Natural killer cell (primary cell): ENCODE measurements at regions not wholly inside any gene's neighbourhood (a gene's known extent, or its start where the extent isn't known, plus 50 kb on each side); places are given as distances from the start of the nearest gene placed in this dataset.

ENCODE experiments used
- ATAC-seq, 3 donors: fragments of 150-1000 bp in 2 of 3; fragments of 200-7000 bp in 1 of 3; cut with Tn5 transposase; 1 replicate in 1 of 3; 2 replicates in 2 of 3; pipeline ENCODE4 v1.10.0; 2021; ENCODE audit warnings: mild to moderate bottlenecking in 2 of 3, moderate library complexity in 2 of 3
- DNase-seq, 2 donors: peaks; one replicate each; pipeline versions ENCODE4 v3.0.0 to v3.0.0-alpha.2; 2013 to 2021; ENCODE audit warnings: mixed read lengths in 1 of 2
- H3K27ac ChIP-seq: one replicate; pipeline ENCODE4 v1.5.1; 2013; ENCODE audit warnings: mild to moderate bottlenecking, low read length
- H3K27me3 ChIP-seq: one replicate; pipeline ENCODE4 v1.6.1; 2013; ENCODE audit warnings: low read length; ENCODE audit not compliant: control insufficient read depth, insufficient read depth
- H3K36me3 ChIP-seq: one replicate; pipeline ENCODE4 v1.6.1; 2013; ENCODE audit warnings: low read length; ENCODE audit not compliant: control insufficient read depth, insufficient read depth
- H3K4me1 ChIP-seq: one replicate; pipeline ENCODE4 v1.6.1; 2013; ENCODE audit warnings: low read length; ENCODE audit not compliant: control insufficient read depth, insufficient read depth
- H3K4me3 ChIP-seq: one replicate; pipeline ENCODE4 v1.5.1; 2013; ENCODE audit warnings: low read length
- H3K9me3 ChIP-seq: one replicate; pipeline ENCODE4 v1.6.1; 2013; ENCODE audit warnings: low read length; ENCODE audit not compliant: control insufficient read depth, insufficient read depth
- H3K27ac Mint-ChIP-seq, 2 donors: one replicate each; pipeline ENCODE4 v1.8.0; 2022; ENCODE audit warnings: mild to moderate bottlenecking in 2 of 2, mixed read lengths in 2 of 2, moderate library complexity in 1 of 2
- H3K27me3 Mint-ChIP-seq, 2 donors: one replicate each; pipeline ENCODE4 v1.8.0; 2022; ENCODE audit warnings: low read depth in 2 of 2, mixed read lengths in 2 of 2
- H3K36me3 Mint-ChIP-seq: one replicate; pipeline ENCODE4 v1.8.0; 2022; ENCODE audit warnings: mixed read lengths
- H3K4me1 Mint-ChIP-seq, 2 donors: one replicate each; pipeline ENCODE4 v1.8.0; 2022; ENCODE audit warnings: mixed read lengths in 2 of 2
- H3K4me3 Mint-ChIP-seq: one replicate; pipeline ENCODE4 v1.8.0; 2022; ENCODE audit warnings: mild to moderate bottlenecking, moderate library complexity, mixed read lengths
- H3K9me3 Mint-ChIP-seq, 2 donors: one replicate each; pipeline ENCODE4 v1.8.0; 2022; ENCODE audit warnings: mixed read lengths in 2 of 2
- WGBS: methylation state at CpG from one replicate; pipeline ENCODE4 v1.1.7; 2013; ENCODE audit warnings: missing lambda C conversion rate; ENCODE audit not compliant: insufficient coverage; 5-methylcytosine and 5-hydroxymethylcytosine counted together
- intact Hi-C: fragments of 100-400 bp; cut with micrococcal nuclease; formaldehyde crosslinking; loops from one replicate; pipeline ENCODE4 v1.14.2; 2022
- TF ChIP-seq, protein P1 (sequence below): fragments of 200-600 bp; IDR thresholded peaks from one replicate; pipeline ENCODE4 v1.8.0; 2022; ENCODE audit warnings: antibody characterized with exemption

GRCh38 chr6:22471746-22472145, 97.6 kb upstream of the HDGFL1 start:
- TF ChIP-seq, protein P1, sequence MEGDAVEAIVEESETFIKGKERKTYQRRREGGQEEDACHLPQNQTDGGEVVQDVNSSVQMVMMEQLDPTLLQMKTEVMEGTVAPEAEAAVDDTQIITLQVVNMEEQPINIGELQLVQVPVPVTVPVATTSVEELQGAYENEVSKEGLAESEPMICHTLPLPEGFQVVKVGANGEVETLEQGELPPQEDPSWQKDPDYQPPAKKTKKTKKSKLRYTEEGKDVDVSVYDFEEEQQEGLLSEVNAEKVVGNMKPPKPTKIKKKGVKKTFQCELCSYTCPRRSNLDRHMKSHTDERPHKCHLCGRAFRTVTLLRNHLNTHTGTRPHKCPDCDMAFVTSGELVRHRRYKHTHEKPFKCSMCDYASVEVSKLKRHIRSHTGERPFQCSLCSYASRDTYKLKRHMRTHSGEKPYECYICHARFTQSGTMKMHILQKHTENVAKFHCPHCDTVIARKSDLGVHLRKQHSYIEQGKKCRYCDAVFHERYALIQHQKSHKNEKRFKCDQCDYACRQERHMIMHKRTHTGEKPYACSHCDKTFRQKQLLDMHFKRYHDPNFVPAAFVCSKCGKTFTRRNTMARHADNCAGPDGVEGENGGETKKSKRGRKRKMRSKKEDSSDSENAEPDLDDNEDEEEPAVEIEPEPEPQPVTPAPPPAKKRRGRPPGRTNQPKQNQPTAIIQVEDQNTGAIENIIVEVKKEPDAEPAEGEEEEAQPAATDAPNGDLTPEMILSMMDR: no peak
- H3K27ac Mint-ChIP-seq: no peak overlapping the region
- H3K27me3 ChIP-seq: no peaks in the 10 kb centered on the region
- no peak overlapping the region for H3K27ac ChIP-seq
- peaks cover 10 to 18% of the 10 kb centered on the region in 2 donors for H3K9me3 Mint-ChIP-seq
- H3K4me1 ChIP-seq: no peaks in the 10 kb centered on the region
- ATAC-seq (no peak), DNase-seq (no peak)
- no peak overlapping the region for H3K4me3 Mint-ChIP-seq
- no peaks in the 10 kb centered on the region for H3K9me3 ChIP-seq
- H3K4me1 Mint-ChIP-seq: no peaks in the 10 kb centered on the region
- intact Hi-C loops: no loop called here
- H3K27me3 Mint-ChIP-seq: no peaks in the 10 kb centered on the region
- no peaks in the 10 kb centered on the region for H3K36me3 ChIP-seq
- H3K4me3 ChIP-seq: no peak overlapping the region
- no peaks in the 10 kb centered on the region for H3K36me3 Mint-ChIP-seq
- WGBS: 83% methylated on average over 4 of the region's 4 CpGs

GRCh38 chr6:22473991-22474682, 95.2 kb upstream of the HDGFL1 start:
- Histone ChIP-seq H3K27me3 (no peaks in the 10 kb centered on the region), H3K27ac (no peak overlapping the region), H3K36me3 (no peaks in the 10 kb centered on the region), H3K9me3 (no peaks in the 10 kb centered on the region), H3K4me1 (no peaks in the 10 kb centered on the region), H3K4me3 (no peak overlapping the region)
- Mint-ChIP-seq H3K27ac (no peak overlapping the region), H3K9me3 (peaks cover 5 to 12% of the 10 kb centered on the region in 2 donors), H3K36me3 (no peaks in the 10 kb centered on the region), H3K4me3 (no peak overlapping the region), H3K4me1 (no peaks in the 10 kb centered on the region), H3K27me3 (no peaks in the 10 kb centered on the region)
- TF ChIP-seq, protein P1: no peak
- ATAC-seq (no peak), DNase-seq (no peak)
- WGBS: 67% methylated on average over 6 of the region's 7 CpGs
- intact Hi-C loops: no loop called here

GRCh38 chr6:22476811-22477390, 92.5 kb upstream of the HDGFL1 start:
- WGBS: 40% methylated on average over 4 of the region's 4 CpGs
- ATAC-seq (no peak), DNase-seq (no peak)
- H3K9me3 Mint-ChIP-seq: peaks cover 9 to 12% of the 10 kb centered on the region in 2 donors
- peaks cover 7% of the 10 kb centered on the region for H3K36me3 Mint-ChIP-seq
- H3K27me3 ChIP-seq: no peaks in the 10 kb centered on the region
- H3K4me3 ChIP-seq: no peak overlapping the region
- H3K4me1 Mint-ChIP-seq: no peaks in the 10 kb centered on the region
- H3K27ac Mint-ChIP-seq: no peak overlapping the region
- H3K36me3 ChIP-seq: no peaks in the 10 kb centered on the region
- no peak overlapping the region for H3K4me3 Mint-ChIP-seq
- H3K9me3 ChIP-seq: no peaks in the 10 kb centered on the region
- intact Hi-C loops: no loop called here
- no peak overlapping the region for H3K27ac ChIP-seq
- TF ChIP-seq, protein P1: no peak
- no peaks in the 10 kb centered on the region for H3K4me1 ChIP-seq
- no peaks in the 10 kb centered on the region for H3K27me3 Mint-ChIP-seq

DNA sequence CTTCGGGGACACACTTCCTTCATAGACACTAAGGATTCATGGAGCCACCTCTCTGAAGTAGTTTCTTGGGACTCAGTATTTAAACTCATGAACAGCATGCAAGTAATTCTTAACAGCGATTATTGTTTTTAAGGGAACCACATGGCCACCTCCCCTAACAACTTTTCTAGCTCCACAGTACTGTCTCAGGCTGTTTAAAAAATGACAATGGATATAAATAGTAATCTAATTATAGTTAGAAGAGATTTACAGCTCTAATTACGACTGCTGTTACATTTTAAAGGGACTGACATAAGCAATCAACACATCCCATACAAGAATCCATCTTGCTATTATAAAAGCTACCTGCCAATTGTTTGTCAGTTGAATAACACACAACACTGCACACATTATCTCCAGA, 72.1 kb upstream of the HDGFL1 start:
- WGBS: 81% methylated on average over 2 of the region's 3 CpGs
- TF ChIP-seq, protein P1: no peak

More for the DNA sequence above, 72.1 kb upstream of the HDGFL1 start:
- peaks cover 3 to 6% of the 10 kb centered on the region in 2 donors for H3K9me3 Mint-ChIP-seq
- DNase-seq (no peak), ATAC-seq (no peak)
- Histone ChIP-seq H3K9me3 (no peaks in the 10 kb centered on the region), H3K36me3 (no peaks in the 10 kb centered on the region), H3K4me3 (no peak overlapping the region), H3K27ac (no peak overlapping the region), H3K27me3 (no peaks in the 10 kb centered on the region), H3K4me1 (no peaks in the 10 kb centered on the region)
- H3K4me3 Mint-ChIP-seq: no peak overlapping the region
- H3K27me3 Mint-ChIP-seq: no peaks in the 10 kb centered on the region
- no peaks in the 10 kb centered on the region for H3K36me3 Mint-ChIP-seq
- no peak overlapping the region for H3K27ac Mint-ChIP-seq
- H3K4me1 Mint-ChIP-seq: no peaks in the 10 kb centered on the region
- intact Hi-C loops: no loop called here
